ENCODE measurements at regions not wholly inside any gene's neighbourhood (a gene's known extent, or its start where the extent isn't known, plus 50 kb on each side); places are given as distances from the start of the nearest gene placed in this dataset.
A peak's percentile ranks its signal among the peaks of the same experiment; 100 is the strongest.
"Not testable (repeated sequence)": the region's sequence is repeated elsewhere in the genome, so short reads cannot be mapped to it uniquely, and the experiment has no call there.

DNA sequence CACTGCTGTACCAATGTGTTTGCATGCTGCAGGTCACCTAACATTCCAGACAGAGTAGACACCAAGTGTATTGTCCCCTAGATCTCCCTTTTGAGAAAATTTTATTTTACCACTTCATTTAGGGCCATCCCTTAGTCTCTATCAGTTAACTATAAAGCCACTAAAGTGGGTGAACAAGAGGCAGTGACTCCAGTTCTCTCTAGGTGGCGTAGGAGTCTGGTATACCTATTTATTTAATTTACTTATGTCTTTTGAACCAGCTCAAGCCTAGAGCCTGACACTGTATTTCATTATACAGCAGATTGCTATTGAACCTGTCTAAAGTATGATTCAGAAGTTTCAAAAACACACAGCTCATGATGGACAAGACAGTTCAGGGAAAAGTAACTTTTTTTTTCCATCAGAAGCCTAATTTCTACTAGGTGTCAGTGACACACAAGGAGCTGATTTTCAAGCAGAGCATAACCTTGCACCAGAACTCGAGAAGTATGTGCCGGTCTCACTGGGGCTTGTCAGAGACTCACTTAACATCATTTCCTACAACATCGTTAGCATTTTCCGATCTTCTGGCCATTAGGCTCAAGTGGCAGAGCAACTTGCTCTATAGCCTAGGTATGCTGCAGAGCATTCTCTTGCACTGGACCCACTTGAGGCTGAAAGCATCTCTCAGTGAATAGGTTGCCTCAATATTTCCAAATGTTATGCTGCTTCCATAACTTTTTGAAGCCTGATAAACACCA, 175.4 kb downstream of the CDC14C start:
- TF ChIP-seq, protein P1, sequence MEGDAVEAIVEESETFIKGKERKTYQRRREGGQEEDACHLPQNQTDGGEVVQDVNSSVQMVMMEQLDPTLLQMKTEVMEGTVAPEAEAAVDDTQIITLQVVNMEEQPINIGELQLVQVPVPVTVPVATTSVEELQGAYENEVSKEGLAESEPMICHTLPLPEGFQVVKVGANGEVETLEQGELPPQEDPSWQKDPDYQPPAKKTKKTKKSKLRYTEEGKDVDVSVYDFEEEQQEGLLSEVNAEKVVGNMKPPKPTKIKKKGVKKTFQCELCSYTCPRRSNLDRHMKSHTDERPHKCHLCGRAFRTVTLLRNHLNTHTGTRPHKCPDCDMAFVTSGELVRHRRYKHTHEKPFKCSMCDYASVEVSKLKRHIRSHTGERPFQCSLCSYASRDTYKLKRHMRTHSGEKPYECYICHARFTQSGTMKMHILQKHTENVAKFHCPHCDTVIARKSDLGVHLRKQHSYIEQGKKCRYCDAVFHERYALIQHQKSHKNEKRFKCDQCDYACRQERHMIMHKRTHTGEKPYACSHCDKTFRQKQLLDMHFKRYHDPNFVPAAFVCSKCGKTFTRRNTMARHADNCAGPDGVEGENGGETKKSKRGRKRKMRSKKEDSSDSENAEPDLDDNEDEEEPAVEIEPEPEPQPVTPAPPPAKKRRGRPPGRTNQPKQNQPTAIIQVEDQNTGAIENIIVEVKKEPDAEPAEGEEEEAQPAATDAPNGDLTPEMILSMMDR (conservative IDR thresholded peaks at IDR 0.05; ENCODE audit: low read length): peak; percentile 14; the same call in 1 of the 2 replicates
- DNase-seq (ENCODE audit: low read depth): no peak
- H3K4me3 ChIP-seq (ENCODE audit: low read length): no peak overlapping the region

DNA sequence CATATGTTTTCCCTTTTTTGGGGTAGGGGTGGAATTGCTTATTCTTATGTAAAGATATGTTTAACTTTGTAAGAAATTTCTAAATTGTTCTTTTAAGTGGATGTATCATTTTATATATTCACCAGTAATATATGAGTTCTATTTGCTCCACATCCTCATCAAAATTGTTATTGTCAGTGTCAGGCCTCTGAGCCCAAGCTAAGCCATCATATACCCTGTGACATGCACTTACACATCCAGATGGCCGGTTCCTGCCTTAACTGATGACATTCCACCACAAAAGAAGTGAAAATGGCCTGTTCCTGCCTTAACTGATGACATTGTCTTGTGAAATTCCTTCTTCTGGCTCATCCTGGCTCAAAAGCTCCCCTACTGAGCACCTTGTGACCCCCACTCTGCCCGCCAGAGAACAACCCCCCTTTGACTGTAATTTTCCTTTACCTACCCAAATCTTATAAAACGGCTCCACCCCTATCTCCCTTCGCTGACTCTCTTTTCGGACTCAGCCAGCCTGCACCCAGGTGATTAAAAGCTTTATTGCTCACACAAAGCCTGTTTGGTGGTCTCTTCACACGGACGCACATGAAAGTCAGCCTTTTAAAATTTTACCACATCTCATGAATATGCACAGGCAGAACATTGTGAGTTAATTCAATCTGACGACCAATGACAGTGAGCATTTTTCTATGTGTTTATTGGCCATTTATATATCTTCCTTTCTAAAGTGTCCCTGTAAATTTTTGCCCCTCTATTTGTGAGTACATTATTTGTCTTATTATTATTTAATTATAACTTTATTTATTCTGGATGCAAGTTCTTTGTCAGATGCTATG, 176.8 kb downstream of the CDC14C start:
- not testable (repeated sequence) for H3K4me3 ChIP-seq (ENCODE audit: low read length)

DNA sequence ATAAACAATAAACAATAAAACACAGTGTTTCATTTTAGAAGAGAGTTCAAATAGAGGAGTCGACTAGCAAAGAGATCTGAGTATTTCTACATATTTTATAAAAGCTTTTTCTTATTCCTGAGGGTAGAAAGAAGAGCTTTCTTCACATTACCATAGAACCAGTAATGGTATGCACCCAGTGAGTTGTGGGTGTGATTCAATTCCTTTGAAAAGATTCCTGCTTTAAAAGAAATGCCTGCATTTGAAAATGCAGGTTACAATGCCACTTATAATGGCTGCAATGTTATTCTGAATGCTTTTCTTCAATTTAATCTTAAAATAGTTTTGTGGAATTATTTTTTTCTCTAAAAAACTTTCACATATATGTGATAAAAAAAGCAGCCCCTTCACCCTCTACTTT, 178.1 kb downstream of the CDC14C start:
- TF ChIP-seq, protein P1 (conservative IDR thresholded peaks at IDR 0.05; ENCODE audit: low read length): no peak
- H3K4me3 ChIP-seq (ENCODE audit: low read length): no peak overlapping the region
- DNase-seq (ENCODE audit: low read depth): no peak

More for the DNA sequence above, 176.8 kb downstream of the CDC14C start:
- not testable (repeated sequence) for DNase-seq (ENCODE audit: low read depth)

DNA sequence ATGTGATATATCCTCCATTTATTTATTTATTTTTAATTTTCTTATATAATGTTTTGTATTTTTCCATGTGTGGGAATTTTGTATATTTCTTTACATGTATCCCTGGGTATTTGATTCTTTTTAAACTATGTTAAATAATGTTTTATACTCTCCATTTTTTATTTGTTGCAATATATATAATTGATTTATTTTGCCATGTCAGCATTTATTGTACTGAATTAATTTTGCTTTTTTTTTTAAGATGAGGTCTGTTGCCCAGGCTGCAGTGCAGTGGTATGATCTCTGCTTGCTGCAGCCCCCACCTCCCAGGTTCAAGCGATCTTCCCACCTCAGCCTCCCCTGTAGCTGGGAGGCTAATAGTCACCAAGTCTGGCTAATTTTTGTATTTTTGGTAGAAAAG, 187.4 kb downstream of the CDC14C start:
- no peak overlapping the region for H3K4me3 ChIP-seq (ENCODE audit: low read length)
- TF ChIP-seq, protein P1 (conservative IDR thresholded peaks at IDR 0.05; ENCODE audit: low read length): no peak
- DNase-seq (ENCODE audit: low read depth): no peak

DNA sequence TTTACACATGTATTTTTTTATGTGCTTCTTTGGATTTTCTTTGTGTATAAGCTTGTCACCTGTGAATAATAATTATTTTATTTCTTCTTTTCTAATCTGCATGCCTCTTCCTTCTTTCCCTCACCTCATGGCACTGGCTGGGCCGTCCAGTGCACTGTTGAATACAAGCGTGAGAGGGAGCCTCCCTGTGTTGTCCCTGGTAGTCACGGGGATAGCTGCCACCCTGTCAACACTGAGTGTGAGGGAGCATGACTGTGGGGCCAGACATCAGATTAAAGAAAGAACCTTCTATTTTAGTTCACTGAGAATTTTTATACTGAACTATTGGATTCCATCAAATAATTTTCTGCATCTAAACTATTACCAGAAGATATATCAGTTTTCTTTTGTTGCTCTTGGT, 187.9 kb downstream of the CDC14C start:
- no peak for DNase-seq (ENCODE audit: low read depth)
- TF ChIP-seq, protein P1 (conservative IDR thresholded peaks at IDR 0.05; ENCODE audit: low read length): no peak
- no peak overlapping the region for H3K4me3 ChIP-seq (ENCODE audit: low read length)

DNA sequence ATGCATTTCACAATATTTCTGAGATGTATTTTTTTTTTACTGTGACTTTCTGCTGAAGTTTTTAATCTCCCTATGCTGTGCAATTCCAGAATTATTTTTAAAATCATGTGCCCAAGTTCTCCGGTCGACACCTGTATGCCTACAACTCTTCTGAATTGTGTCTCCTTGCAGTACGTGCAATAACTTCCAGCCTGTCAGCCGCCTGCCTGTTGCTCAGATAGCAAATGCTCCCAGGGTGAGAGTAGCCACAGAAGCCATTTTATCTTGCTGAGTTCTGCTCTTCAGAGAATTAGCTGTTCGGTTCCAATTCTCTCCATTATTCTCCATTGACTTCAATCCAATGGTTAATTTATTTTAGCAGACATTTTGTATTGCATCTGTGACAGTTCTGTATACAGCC, 188.3 kb downstream of the CDC14C start:
- TF ChIP-seq, protein P1 (conservative IDR thresholded peaks at IDR 0.05; ENCODE audit: low read length): no peak
- no peak for DNase-seq (ENCODE audit: low read depth)
- H3K4me3 ChIP-seq (ENCODE audit: low read length): no peak overlapping the region

DNA sequence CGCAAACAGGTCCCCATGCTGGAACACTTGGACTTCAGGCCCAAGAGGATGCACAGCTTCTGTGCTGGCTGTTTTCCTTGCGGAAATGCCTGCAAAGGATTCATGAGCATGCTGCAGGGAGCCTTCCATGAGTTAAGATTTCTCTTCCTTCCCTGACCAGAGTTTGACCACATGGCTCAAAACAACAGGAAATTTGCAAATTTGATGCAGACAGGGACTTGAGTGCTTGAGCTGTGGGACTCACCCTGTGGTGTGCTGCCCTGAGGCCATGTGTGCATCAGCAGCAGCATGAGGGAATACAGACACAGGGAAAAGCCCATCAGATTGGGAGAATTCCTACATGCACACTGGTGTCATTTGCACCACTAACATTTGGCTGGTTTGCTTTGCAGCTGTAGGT, 195.4 kb downstream of the CDC14C start:
- no peak overlapping the region for H3K4me3 ChIP-seq (ENCODE audit: low read length)
- TF ChIP-seq, protein P1 (conservative IDR thresholded peaks at IDR 0.05; ENCODE audit: low read length): no peak
- no peak for DNase-seq (ENCODE audit: low read depth)

All from AG10803 (cell line).